H1 (cell line): ENCODE measurements at regions not wholly inside any gene's neighbourhood (a gene's known extent, or its start where the extent isn't known, plus 50 kb on each side); places are given as distances from the start of the nearest gene placed in this dataset.

ENCODE experiments used
- CTCF ChIA-PET: fragments of 300-600 bp; sonication (Branson Sonifier 250); formaldehyde crosslinking; loops from one replicate; lab custom pipeline; 2021; ENCODE audit not compliant: partially characterized antibody; lab: Charles Lee
- POLR2A ChIA-PET: fragments of 300-600 bp; sonication (Branson Sonifier 250); formaldehyde crosslinking; loops from one replicate; lab custom pipeline; 2021; ENCODE audit warnings: inconsistent platforms; ENCODE audit not compliant: partially characterized antibody; lab: Charles Lee
- DNase-seq, 2 experiments: peaks; one replicate each; pipeline versions ENCODE4 v3.0.0 to v3.0.0-alpha.2; 2010 to 2022; ENCODE audit warnings: low spot score in 2 of 2, low read depth in 1 of 2, mixed read lengths in 1 of 2
- FAIRE-seq: peaks from 2 replicates; lab custom pipeline; 2011; peaks lifted over from hg19 to GRCh38; lab: Jason Lieb, UNC
- H2AFZ ChIP-seq: 2 replicates; pipeline ENCODE4 v1.8.1; 2012; ENCODE audit warnings: low read length, inconsistent platforms
- H2AK5ac ChIP-seq: 2 replicates; pipeline ENCODE4 v1.6.1; 2013; ENCODE audit warnings: low read depth, low read length
- H2BK120ac ChIP-seq: replicated peaks from 2 replicates; pipeline ENCODE3; 2013; ENCODE audit warnings: low read depth, low read length, inconsistent platforms
- H2BK12ac ChIP-seq: 2 replicates; pipeline ENCODE4 v1.6.1; 2013; ENCODE audit warnings: low read depth, low read length
- H2BK15ac ChIP-seq: 2 replicates; pipeline ENCODE4 v1.6.1; 2013; ENCODE audit warnings: low read length
- H2BK20ac ChIP-seq: 2 replicates; pipeline ENCODE4 v1.6.1; 2013; ENCODE audit warnings: low read length
- H2BK5ac ChIP-seq: 2 replicates; pipeline ENCODE4 v1.6.1; 2013; ENCODE audit warnings: low read depth, low read length
- H3K14ac ChIP-seq: 2 replicates; pipeline ENCODE4 v1.6.1; 2013; ENCODE audit warnings: inconsistent platforms; ENCODE audit not compliant: insufficient read length
- H3K18ac ChIP-seq: 2 replicates; pipeline ENCODE4 v1.6.1; 2013; ENCODE audit warnings: low read length; ENCODE audit errors: extremely low read depth
- H3K23ac ChIP-seq: 2 replicates; pipeline ENCODE4 v1.6.1; 2013; ENCODE audit warnings: inconsistent platforms; ENCODE audit not compliant: insufficient read length
- H3K23me2 ChIP-seq: 2 replicates; pipeline ENCODE4 v1.6.1; 2013; ENCODE audit warnings: low read depth, low read length
- H3K27ac ChIP-seq: 2 replicates; pipeline ENCODE4 v1.6.1; 2011; ENCODE audit warnings: low read depth, low read length, inconsistent platforms
- H3K27me3 ChIP-seq, 4 experiments: replicated peaks in 1 of 4; 1 replicate in 1 of 4; 2 replicates in 3 of 4; pipeline versions ENCODE4 v1.6.1 to v1.8.1; 2011 to 2013; ENCODE audit warnings: low read length in 3 of 4, mild to moderate bottlenecking in 3 of 4, inconsistent platforms in 2 of 4, mixed read lengths in 2 of 4, moderate library complexity in 1 of 4; ENCODE audit not compliant: control insufficient read depth in 3 of 4, insufficient read depth in 3 of 4; ENCODE audit errors: extremely low read depth in 1 of 4
- H3K36me3 ChIP-seq, 4 experiments: 2 replicates each; pipeline versions ENCODE4 v1.6.1 to v1.8.1; 2011 to 2013; ENCODE audit warnings: mild to moderate bottlenecking in 4 of 4, low read length in 3 of 4, moderate library complexity in 2 of 4, control low read depth in 1 of 4, inconsistent platforms in 1 of 4; ENCODE audit not compliant: insufficient read depth in 4 of 4, control insufficient read depth in 2 of 4
- H3K4ac ChIP-seq: replicated peaks from 2 replicates; pipeline ENCODE3; 2013; ENCODE audit warnings: low read length, low read depth, mixed read lengths, inconsistent platforms; ENCODE audit not compliant: insufficient read length
- H3K4me1 ChIP-seq, 4 experiments: replicated peaks in 1 of 4; 1 replicate in 1 of 4; 2 replicates in 3 of 4; pipeline versions ENCODE4 v1.6.1 to v1.8.1; 2011 to 2013; ENCODE audit warnings: low read length in 3 of 4, inconsistent platforms in 2 of 4, mixed read lengths in 1 of 4; ENCODE audit not compliant: insufficient read depth in 4 of 4, control insufficient read depth in 3 of 4
- H3K4me2 ChIP-seq, 2 experiments: 2 replicates each; pipeline versions ENCODE4 v1.6.1 to v1.8.1; 2011 to 2013; ENCODE audit warnings: low read depth in 2 of 2, low read length in 2 of 2, control low read depth in 1 of 2, inconsistent platforms in 1 of 2, mild to moderate bottlenecking in 1 of 2; ENCODE audit not compliant: insufficient read depth in 1 of 2
- H3K4me3 ChIP-seq, 4 experiments: fragments of 200-600, 300-600 bp in 1 of 4; sonication (generic), shearing (Covaris generic), sonication (Bioruptor Twin) in 1 of 4; 2 replicates each; pipeline versions ENCODE4 v1.5.1 to v1.8.1; 2011 to 2016; ENCODE audit warnings: low read length in 4 of 4, low read depth in 3 of 4, control low read depth in 2 of 4, inconsistent platforms in 2 of 4, mild to moderate bottlenecking in 2 of 4, mixed read lengths in 1 of 4, moderate library complexity in 1 of 4; ENCODE audit not compliant: insufficient read depth in 2 of 4; ENCODE audit errors: extremely low read depth in 1 of 4
- H3K56ac ChIP-seq: replicated peaks from 2 replicates; pipeline ENCODE3; 2013; ENCODE audit warnings: low read depth, mild to moderate bottlenecking, mixed read lengths, low read length, inconsistent platforms; ENCODE audit not compliant: insufficient read length
- H3K79me1 ChIP-seq: 2 replicates; pipeline ENCODE4 v1.6.1; 2013; ENCODE audit warnings: low read depth, low read length, control low read depth
- H3K79me2 ChIP-seq, 2 experiments: 2 replicates each; pipeline versions ENCODE4 v1.6.1 to v1.8.1; 2012 to 2013; ENCODE audit warnings: low read length in 2 of 2, mild to moderate bottlenecking in 2 of 2, inconsistent platforms in 1 of 2; ENCODE audit not compliant: insufficient read depth in 2 of 2, control insufficient read depth in 1 of 2
- H3K9ac ChIP-seq, 4 experiments: replicated peaks in 1 of 4; 1 replicate in 1 of 4; 2 replicates in 3 of 4; pipeline versions ENCODE4 v1.6.1 to v1.8.1; 2011 to 2013; ENCODE audit warnings: low read depth in 3 of 4, low read length in 3 of 4, control low read depth in 2 of 4, mild to moderate bottlenecking in 2 of 4, moderate library complexity in 2 of 4, inconsistent platforms in 1 of 4; ENCODE audit errors: extremely low read depth in 1 of 4
- H3K9me3 ChIP-seq, 2 experiments: 2 replicates each; pipeline versions ENCODE4 v1.6.1 to v1.8.1; 2012 to 2013; ENCODE audit warnings: mild to moderate bottlenecking in 2 of 2, moderate library complexity in 2 of 2, control low read depth in 1 of 2, inconsistent platforms in 1 of 2, low read depth in 1 of 2, low read length in 1 of 2, mixed read lengths in 1 of 2; ENCODE audit not compliant: insufficient read depth in 2 of 2
- H4K20me1 ChIP-seq, 2 experiments: replicated peaks in 1 of 2; 2 replicates each; pipeline versions ENCODE3 to v1.8.1; 2011 to 2013; ENCODE audit warnings: inconsistent platforms in 2 of 2, low read length in 2 of 2, mild to moderate bottlenecking in 1 of 2; ENCODE audit not compliant: insufficient read depth in 2 of 2, control insufficient read depth in 1 of 2
- H4K5ac ChIP-seq: 2 replicates; pipeline ENCODE4 v1.6.1; 2013; ENCODE audit warnings: low read length, low read depth, mixed read lengths, inconsistent platforms; ENCODE audit not compliant: insufficient read length
- H4K8ac ChIP-seq: 2 replicates; pipeline ENCODE4 v1.8.0; 2013; ENCODE audit warnings: mild to moderate bottlenecking, moderate library complexity, low read length, inconsistent platforms; ENCODE audit not compliant: insufficient read depth; ENCODE audit errors: extremely low read depth
- H4K91ac ChIP-seq: replicated peaks from 2 replicates; pipeline ENCODE3; 2013; ENCODE audit warnings: low read length, mixed read lengths, inconsistent platforms; ENCODE audit not compliant: insufficient read length
- BACH1 ChIP-seq: IDR thresholded peaks from 2 replicates; pipeline ENCODE4 v1.6.1; 2012; ENCODE audit warnings: low read length, improper control_type of control experiment
- CBX8 ChIP-seq: fragments of 300-800, 300-1000 bp; sonication (generic); IDR thresholded peaks from 2 replicates; pipeline ENCODE4 v1.7.1; 2016; ENCODE audit warnings: low read depth, low read length, borderline replicate concordance
- E2F6 ChIP-seq: IDR thresholded peaks from 2 replicates; pipeline ENCODE4 v1.6.1; 2012; ENCODE audit warnings: inconsistent platforms
- EP300 ChIP-seq, 2 experiments: IDR thresholded peaks; 1 replicate in 1 of 2; 2 replicates in 1 of 2; pipeline ENCODE4 v1.6.1; 2011 to 2012; ENCODE audit warnings: low read depth in 2 of 2, low read length in 2 of 2, mild to moderate bottlenecking in 2 of 2, borderline replicate concordance in 1 of 2, inconsistent platforms in 1 of 2, moderate library complexity in 1 of 2
- GTF2F1 ChIP-seq: IDR thresholded peaks from 2 replicates; pipeline ENCODE4 v1.6.1; 2012; ENCODE audit warnings: low read depth, low read length, improper control_type of control experiment, borderline replicate concordance
- KDM1A ChIP-seq: fragments of 200-600, 300-600 bp; sonication (generic); IDR thresholded peaks from 2 replicates; pipeline ENCODE4 v1.7.1; 2016; ENCODE audit warnings: mild to moderate bottlenecking, low read length, borderline replicate concordance
- KDM5A ChIP-seq: fragments of 200-600 bp; IDR thresholded peaks from 2 replicates; pipeline ENCODE4 v1.7.1; 2012; ENCODE audit warnings: mild to moderate bottlenecking, low read length, inconsistent platforms, mixed read lengths
- POU5F1 ChIP-seq: IDR thresholded peaks from 2 replicates; pipeline ENCODE4 v1.6.1; 2011; ENCODE audit warnings: low read depth, mild to moderate bottlenecking, low read length, moderate library complexity
- SP4 ChIP-seq: IDR thresholded peaks from 2 replicates; pipeline ENCODE4 v1.6.1; 2012; ENCODE audit warnings: low read length, inconsistent platforms
- SRF ChIP-seq: IDR thresholded peaks from 2 replicates; pipeline ENCODE4 v1.6.1; 2011; ENCODE audit warnings: mild to moderate bottlenecking, low read depth, low read length, moderate library complexity
- SUZ12 ChIP-seq: fragments of 200-600 bp; sonication (generic); IDR thresholded peaks from 2 replicates; pipeline ENCODE4 v1.6.1; 2012; ENCODE audit warnings: mild to moderate bottlenecking, inconsistent platforms, low read length, moderate library complexity, mixed read lengths
- YY1 ChIP-seq: IDR thresholded peaks from 2 replicates; pipeline ENCODE4 v1.6.1; 2011; ENCODE audit warnings: low read depth, mild to moderate bottlenecking, low read length
- TF ChIP-seq, protein P1 (sequence below): IDR thresholded peaks from 2 replicates; pipeline ENCODE4 v1.6.1; 2012; ENCODE audit warnings: low read length, inconsistent platforms
- TF ChIP-seq, protein P2 (sequence below): IDR thresholded peaks from 2 replicates; pipeline ENCODE4 v1.6.1; 2012; ENCODE audit warnings: inconsistent platforms

DNA sequence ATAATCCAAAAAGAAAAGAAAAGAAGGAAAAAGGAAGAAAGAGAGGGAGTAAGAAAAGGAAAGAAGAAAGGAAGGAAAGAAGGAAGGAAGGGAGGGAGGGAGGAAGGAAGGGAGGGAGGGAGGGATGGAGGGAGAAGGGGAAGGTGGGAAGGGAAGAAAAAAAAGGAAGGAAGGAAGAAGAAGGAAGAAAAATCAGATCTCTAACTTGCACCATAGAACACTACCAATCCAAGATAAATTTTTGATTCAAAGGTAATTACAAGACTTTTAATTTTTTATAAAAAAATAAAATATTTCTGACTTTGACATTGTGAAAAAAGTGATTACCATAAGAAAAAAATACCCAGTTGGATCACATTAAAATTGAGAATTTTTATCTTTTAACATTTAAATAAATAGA lies 70.5 kb upstream of the NKAIN2 start:
- Histone ChIP-seq H3K18ac (no peak overlapping the region), H3K79me2 (no peaks in the 10 kb centered on the region), H2BK15ac (no peak overlapping the region), H2BK20ac (no peak overlapping the region), H3K14ac (no peak overlapping the region), H3K27me3 (no peaks in the 10 kb centered on the region), H3K4me1 (0 out of 7 replicates have a peak, but pooled peaks cover 0 to 4% (median 0%) of the 10 kb centered on the region in 4 experiments), H2AFZ (no peak overlapping the region), H3K36me3 (no peaks in the 10 kb centered on the region), H2BK12ac (no peak overlapping the region), H3K4me3 (no peak overlapping the region), H3K23me2 (no peaks in the 10 kb centered on the region; the same call in 1 of the 2 replicates), H4K5ac (no peak overlapping the region), H3K9me3 (no peaks in the 10 kb centered on the region), H3K4me2 (no peak overlapping the region), H2AK5ac (no peak overlapping the region), H2BK120ac (no peak overlapping the region), H3K4ac (no peak overlapping the region), H3K27ac (no peak overlapping the region), H2BK5ac (no peak overlapping the region), H4K8ac (no peak overlapping the region), H3K79me1 (no peaks in the 10 kb centered on the region), H4K20me1 (no peaks in the 10 kb centered on the region), H3K56ac (no peak overlapping the region), H3K9ac (no peak overlapping the region), H4K91ac (no peak overlapping the region), H3K23ac (no peak overlapping the region)
- POLR2A ChIA-PET, result no interaction called here
- DNase-seq (no peak), FAIRE-seq (no peak)
- CTCF ChIA-PET, result no interaction called here
- no peak for TF ChIP-seq POU5F1
- TF ChIP-seq KDM5A, result no peak
- TF ChIP-seq, protein P1, sequence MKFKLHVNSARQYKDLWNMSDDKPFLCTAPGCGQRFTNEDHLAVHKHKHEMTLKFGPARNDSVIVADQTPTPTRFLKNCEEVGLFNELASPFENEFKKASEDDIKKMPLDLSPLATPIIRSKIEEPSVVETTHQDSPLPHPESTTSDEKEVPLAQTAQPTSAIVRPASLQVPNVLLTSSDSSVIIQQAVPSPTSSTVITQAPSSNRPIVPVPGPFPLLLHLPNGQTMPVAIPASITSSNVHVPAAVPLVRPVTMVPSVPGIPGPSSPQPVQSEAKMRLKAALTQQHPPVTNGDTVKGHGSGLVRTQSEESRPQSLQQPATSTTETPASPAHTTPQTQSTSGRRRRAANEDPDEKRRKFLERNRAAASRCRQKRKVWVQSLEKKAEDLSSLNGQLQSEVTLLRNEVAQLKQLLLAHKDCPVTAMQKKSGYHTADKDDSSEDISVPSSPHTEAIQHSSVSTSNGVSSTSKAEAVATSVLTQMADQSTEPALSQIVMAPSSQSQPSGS, result no peak
- TF ChIP-seq EP300 (IDR thresholded peaks at IDR 0.05; ENCODE audit: borderline replicate concordance in 1 of 2, low read depth in 2 of 2, low read length in 2 of 2), result no peak
- no peak for TF ChIP-seq SRF
- TF ChIP-seq YY1, result no peak
- no peak for TF ChIP-seq E2F6
- TF ChIP-seq, protein P2, sequence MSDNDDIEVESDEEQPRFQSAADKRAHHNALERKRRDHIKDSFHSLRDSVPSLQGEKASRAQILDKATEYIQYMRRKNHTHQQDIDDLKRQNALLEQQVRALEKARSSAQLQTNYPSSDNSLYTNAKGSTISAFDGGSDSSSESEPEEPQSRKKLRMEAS, result no peak
- TF ChIP-seq KDM1A, result no peak
- TF ChIP-seq BACH1, result no peak
- no peak for TF ChIP-seq SP4
- TF ChIP-seq GTF2F1, result no peak
- TF ChIP-seq SUZ12, result no peak
- no peak for TF ChIP-seq CBX8
